ENCODE measurements at regions not wholly inside any gene's neighbourhood (a gene's known extent, or its start where the extent isn't known, plus 50 kb on each side); places are given as distances from the start of the nearest gene placed in this dataset.
A peak's percentile ranks its signal among the peaks of the same experiment; 100 is the strongest.

DNA sequence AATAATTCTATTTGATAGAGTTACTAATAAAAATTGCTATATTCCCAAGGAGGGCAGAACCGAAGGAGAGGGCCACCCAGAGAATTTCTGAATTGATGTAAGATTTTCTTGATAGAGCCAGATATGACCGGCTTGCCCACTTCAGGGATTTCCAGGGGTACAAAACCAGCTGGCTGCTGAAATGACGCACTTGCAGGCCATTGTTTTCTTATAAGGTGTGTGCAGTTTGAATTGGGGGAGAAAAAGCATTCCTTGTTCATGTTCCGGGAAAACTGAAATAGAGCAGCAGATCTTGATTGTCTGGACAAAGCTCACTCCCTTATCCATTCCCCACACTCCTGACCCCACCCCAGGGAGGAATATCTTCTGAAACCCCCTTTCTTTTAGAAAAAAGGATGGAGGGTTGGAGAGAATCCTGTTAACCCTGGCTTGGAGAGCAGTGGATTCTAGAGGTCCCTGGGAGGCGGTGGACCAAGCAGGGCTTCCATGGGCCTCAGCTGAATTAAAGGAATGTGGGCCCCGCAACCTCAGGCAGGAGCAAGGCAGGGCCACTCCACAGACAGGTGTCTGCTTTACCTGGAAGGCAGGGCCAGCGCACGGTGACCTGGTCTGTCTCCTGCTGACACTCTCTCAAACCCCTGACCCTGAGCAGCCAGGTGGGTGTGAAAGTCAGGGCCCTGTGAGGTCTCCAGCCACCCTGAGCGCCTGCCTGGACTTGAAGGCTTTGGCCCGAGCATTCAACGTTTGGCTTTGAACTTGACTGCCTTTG, 96.4 kb downstream of the TMEM170B start:
- DNase-seq (ENCODE audit: low read depth in 1 of 2, low spot score in 1 of 2): no peak

DNA sequence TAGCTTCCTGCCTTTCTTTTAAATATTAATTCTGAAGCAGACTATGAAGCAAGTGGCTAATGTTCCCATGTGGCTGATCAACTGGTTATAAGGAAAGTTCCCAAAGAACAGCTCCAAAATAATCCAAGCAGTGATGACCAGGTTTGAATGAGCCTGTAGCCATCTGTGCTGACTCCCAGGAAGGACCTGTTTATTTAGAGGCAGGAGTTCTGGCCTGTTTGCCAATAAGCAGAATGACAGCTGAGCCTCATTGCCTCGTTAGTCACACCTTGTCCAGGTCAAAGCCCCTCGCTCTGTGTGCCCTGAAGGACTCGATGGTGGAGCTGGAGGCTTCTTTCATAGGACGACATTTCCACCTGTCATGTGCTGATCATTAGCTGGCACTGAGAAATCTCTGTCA, 97.4 kb downstream of the TMEM170B start:
- no peak for DNase-seq (ENCODE audit: low read depth in 1 of 2, low spot score in 1 of 2)

DNA sequence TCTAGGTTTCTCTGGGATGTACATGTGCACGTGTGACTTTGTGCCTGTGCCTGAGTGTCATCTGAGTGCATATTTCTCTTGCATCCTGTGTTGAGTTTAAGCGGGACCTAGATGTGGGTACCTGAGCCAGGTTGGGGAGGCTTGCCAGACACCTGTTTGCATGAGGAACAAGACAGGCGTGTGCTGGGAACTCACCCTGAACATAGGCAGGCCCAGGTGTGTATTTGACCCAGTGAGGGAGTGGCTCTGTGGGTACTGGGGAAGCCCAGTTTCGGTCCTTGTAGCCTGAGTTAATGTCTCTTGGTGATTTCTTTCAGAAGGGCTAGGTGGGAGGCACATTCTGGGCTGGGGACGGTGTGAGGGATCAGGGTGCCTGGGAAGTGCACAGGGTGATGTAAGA, 98.6 kb downstream of the TMEM170B start:
- no peak for DNase-seq (ENCODE audit: low read depth in 1 of 2, low spot score in 1 of 2)

DNA sequence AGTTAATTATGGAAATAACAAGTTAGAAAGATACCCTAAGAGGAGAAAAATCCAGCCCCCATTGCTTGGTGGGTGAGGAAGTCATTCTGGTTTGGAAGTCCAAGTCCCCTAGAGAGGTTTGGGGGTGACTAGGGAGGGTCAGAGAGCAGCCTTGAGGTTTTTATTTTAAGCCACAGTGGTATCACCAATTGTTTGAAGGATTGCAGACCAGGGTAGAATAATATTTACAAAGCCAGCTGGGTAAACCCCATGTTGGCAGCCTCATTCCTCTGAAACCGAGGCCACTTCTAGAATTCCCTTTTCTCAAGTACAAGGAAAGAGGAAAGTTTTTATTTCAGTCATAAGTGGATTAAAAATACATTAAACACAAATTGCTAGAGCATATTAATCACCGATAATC, 99.7 kb downstream of the TMEM170B start:
- DNase-seq (ENCODE audit: low read depth in 1 of 2, low spot score in 1 of 2): no peak

DNA sequence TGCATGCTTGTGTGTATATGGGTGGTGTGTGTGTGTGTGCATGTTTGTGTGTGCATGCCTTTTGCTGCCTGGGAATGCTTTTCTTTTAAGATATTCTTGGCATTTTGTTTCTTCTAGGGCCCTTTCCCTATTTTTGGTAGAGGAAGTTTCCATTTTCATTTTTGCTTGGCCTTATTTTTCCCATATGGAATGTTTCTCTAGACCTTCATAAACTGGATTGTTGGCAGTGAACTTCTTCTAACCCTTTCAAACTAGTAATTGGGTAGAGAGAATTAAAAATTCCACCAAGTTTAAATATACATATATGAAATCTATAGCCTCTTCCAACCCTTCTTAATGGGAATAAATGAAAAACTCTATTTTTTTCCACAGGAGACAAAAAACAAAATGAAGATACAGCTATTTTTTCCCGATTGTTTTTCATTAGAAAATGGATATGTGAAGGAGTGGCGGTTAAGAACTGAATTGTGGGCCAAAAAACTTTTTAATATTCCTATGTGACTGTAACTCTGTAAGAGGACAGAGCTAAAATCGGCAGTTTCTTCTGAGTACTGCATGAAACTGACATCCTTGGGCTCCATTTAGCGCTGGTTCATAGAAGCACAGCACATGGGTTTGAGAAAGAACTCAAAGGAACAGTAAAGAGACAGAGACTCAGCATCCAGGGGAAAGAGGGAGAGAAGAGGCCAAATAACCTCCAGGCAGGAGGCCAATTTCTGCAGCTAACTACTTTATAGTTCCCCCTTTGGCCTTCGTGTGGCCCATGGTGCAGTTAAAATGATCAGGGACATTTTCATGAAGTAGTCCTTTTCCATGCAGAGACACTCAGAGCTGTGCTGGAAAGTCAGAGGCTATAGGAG, 102.1 kb downstream of the TMEM170B start:
- no peak for DNase-seq (ENCODE audit: low read depth in 1 of 2, low spot score in 1 of 2)

DNA sequence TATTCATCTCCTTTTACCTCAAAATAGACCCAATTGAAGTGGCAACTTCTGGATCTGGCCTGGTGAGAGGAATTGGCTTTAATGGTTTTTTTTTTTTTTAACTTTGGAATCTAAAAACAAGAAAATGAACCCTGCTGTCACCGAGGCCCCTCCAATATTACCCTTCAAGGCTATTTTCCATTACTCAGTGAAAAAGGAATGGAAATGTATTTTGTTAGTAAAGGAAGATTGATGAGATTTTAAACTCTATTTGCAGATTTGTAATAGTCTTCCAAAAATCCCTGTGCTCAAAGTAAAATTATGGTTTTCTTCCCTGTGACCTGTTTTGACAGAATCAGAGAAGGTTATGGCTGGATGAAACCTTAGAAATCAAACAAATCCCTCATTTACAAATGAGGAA, 102.9 kb downstream of the TMEM170B start:
- DNase-seq (ENCODE audit: low read depth in 1 of 2, low spot score in 1 of 2): no peak

DNA sequence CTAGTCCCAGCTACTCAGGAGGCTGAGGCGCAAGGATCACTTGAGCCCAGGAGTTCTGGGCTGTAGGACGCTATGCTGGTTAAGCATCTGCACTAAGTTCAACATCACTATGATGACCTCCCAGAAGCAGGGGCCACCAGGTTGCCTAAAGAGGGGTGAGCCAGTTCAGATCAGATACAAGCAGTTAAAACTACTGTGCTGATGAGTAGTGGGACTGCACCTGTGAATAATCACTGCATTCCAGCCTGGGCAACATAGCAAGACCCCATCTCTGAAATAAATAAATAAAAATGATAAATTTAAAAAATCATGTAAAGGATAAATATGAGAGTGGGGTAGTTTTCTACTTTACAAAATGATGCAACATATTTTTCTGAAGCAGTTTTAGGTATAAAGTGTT, 106.5 kb downstream of the TMEM170B start:
- no peak for DNase-seq (ENCODE audit: low read depth in 1 of 2, low spot score in 1 of 2)

DNA sequence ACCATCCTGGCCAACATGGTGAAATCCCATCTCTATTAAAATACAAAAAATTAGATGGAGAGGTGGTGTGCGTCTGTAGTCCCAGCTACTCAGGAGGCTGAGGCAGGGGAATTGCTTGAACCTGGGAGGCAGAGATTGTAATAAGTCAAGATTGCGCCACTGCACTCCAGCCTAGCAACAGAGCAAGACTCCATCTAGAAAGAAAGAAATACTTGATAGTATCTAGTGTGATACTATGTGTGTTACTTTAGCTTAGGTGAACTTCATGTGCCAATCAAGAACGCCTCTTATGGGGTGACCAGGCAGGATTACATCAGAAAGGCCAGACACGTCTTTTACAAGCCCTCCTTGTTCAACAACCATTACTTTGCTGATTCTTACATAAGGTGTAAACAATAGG, 107.1 kb downstream of the TMEM170B start:
- no peak for DNase-seq (ENCODE audit: low read depth in 1 of 2, low spot score in 1 of 2)

DNA sequence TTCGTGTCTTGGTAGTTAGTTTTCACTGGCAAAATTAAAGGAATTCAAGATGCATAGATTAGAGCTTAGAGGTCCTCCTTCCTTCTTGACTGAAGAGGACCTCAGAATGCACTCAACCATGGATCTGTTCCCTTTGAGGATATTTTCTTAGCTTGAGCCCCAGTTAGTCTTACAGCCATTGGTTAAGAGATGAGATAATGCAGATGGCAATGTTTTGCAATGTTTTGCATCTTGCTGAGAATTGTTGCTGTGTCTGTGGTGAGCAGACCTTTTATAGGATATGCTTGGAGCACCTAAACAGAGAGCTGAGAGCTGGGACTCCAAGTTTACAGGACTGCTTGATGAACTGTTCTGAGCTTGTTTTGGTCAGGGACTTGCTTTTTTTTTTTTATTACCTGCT, 107.5 kb downstream of the TMEM170B start:
- no peak for DNase-seq (ENCODE audit: low read depth in 1 of 2, low spot score in 1 of 2)

DNA sequence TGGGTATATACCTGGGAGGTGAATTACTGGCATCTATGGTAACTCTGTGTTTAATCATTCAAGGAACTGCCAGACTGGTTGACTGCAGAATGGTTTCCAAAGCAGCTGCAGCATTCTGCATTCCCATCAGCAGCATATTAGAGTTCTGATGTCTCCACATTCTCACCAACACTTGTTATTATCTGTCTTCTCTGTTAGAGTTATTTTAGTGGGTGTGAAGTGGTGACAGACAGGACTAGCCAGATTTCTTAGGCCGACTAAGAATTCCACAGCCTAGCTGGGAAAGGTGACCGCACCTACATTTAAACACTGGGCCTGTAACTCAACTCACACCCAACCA, 110.9 kb downstream of the TMEM170B start:
- DNase-seq (ENCODE audit: low read depth in 1 of 2, low spot score in 1 of 2): no peak

DNA sequence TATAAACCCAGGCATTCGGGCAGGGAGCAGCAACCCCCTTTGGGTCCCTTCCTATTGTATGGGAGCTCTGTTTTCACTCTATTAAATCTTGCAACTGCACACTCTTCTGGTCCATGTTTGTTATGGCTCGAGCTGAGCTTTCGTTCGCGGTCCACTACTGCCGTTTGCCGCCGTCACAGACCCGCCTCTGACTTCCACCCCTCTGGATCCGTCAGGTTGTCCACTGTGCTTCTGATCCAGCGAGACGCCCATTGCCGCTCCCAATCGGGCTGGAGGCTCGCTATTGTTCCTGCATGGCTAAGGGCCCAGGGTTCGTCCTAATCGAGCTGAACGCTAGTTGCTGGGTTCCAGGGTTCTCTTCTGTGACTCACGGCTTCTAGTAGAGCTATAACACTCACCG, 111.3 kb downstream of the TMEM170B start:
- no peak for DNase-seq (ENCODE audit: low read depth in 1 of 2, low spot score in 1 of 2)

DNA sequence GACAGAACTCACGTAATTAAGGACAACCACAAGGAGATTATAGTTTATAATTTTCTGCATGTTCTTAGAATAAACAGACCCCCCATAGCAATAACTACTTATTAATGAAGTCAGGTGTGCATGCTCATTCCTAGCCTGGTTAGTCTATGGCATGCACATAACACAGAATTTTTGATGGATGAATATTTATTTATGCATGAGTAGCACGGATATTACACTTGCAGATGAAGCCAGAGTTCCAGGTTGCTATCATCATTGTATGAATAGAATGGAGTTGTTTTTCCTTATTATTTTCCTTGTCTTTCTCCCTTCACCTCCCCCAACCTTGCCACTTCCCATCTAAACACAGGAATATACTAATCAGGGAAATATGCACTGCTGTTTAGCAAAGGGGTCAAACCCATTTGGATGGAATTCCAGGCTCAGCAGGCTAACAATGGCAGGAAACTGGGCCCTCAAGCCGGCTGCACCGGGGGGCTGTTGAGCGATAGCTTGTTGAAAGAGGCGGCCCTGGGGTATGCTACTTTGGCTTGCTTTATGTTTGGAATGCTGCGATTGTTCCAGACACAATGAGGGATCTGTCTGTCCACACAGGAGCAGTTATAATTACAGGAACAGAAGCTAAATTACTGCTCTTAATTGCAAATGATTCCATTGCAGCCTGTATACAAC, 112.6 kb downstream of the TMEM170B start:
- DNase-seq (ENCODE audit: low read depth in 1 of 2, low spot score in 1 of 2): no peak

DNA sequence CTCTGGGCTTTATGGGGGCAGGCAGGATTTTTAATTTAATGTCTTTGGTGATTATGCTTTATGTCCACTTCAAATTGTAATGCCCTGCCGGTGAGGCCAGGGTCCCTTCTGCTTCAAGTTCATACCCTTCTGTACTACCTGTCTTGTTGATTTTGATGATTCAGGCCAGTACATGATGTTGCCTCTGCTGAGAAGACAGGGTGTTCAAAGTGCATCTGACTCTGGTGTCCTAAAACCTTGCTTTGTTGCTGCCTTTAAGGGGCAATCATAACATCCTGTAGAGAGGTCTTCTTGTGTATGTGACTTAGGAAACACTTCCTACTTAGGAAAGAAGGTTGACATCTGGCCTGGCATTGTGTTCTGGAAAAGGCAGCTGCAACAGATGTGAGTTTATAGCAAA, 113.2 kb downstream of the TMEM170B start:
- DNase-seq (ENCODE audit: low read depth in 1 of 2, low spot score in 1 of 2): no peak

DNA sequence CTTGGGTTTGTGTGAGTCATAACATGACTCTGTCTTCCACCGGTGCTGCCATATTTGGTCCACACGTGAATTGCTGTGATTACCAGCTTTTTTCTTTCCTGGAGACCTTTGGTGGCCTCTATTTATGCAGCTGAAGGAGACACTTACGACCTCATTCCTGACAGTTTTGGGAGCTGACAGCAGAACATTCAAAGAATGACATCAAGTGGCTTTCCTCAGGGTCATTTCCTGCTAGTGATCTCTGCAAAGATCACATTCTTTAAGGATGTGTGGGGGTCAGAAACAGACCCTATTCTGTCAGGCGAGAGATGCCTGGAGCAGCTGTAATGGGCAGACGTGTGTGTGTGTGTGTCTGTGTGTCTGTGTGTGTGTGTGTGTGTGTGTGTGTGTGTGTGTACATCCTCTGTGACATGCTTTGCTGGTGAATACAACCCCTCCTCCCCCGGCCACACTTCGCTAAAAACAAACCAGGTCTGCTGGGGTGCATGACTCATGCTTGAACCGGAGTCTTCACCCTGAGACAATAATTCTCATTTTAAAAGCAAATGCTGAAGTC, 115.6 kb downstream of the TMEM170B start:
- peak in 1 of 2 donors; percentile 24 for DNase-seq (ENCODE audit: low read depth in 1 of 2, low spot score in 1 of 2)

DNA sequence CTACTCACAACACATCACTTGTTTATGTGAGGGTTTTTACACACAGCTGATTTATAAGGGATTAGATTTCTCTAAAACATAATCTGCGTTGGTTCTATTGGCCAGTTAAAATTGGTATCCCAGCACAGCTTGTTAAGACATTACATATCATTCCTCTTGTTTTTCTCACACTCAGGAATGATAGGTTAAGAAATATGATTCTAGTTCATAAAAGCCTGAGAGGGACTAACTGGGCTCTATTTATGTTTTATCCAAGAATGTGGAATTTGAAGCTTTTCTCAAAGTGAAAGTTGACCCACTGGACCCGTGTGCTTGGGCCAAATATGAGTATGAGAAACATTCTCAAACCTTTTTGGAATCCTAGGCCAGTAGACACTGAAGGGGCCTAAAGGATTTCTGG, 117.3 kb downstream of the TMEM170B start:
- no peak for DNase-seq (ENCODE audit: low read depth in 1 of 2, low spot score in 1 of 2)

DNA sequence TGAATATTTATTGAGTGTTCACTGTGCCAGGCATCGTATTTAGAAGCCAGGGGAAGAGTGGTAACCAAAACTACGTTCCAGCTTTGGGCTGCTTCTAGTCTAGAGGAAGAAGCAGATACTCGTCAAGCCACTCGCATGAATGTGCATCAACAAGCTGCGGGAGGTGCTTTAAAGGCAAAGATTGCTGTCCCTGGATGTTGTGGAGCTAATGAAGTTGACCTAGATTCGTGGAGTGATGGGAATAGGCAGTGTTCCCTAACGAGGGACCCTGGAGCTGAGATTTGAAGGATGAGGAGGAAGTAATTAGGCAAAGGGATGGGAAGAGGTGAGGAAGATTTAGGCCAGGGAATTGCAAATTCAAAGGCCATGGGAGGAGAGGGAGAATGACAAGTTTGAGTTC, 118.9 kb downstream of the TMEM170B start:
- DNase-seq (ENCODE audit: low read depth in 1 of 2, low spot score in 1 of 2): no peak

DNA sequence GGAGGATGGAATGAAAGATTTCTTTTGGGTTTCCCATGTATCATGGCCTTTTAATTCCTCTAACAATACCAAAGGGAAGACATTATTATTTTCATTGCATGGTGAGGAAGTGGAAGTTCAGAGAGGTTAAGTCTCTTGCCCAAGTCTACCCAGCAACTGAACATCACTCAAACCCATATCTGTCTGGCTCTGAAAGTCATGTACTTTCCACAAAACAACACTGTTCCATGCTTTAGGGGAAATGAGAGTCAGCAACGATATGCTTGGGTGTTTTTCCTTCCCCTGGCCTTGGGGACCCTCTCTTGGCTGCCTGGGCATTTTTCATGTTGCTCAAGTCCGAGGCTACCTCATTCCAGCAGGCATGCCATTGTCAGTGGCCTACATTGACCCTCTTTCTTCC, 118.8 kb downstream of the ADTRP start:
- DNase-seq (ENCODE audit: low read depth in 1 of 2, low spot score in 1 of 2): no peak

DNA sequence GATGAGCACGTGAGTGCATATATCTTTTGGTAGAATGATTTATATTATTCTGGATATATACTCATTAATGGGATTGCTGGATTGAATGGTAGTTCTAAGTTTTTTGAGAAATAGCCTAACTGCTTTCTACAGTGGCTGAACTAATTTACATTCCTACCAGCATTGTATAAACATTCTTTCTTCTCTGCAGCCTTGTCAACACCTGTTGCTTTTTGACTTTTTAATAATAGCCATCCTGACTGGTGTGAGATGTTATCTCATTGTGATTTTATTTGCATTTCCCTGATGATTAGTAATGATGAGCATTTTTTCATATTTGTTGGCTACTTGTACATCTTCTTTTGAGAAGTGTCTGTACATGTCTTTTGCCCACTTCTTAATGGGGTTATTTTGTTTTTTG, 116.3 kb downstream of the ADTRP start:
- DNase-seq (ENCODE audit: low read depth in 1 of 2, low spot score in 1 of 2): no peak

DNA sequence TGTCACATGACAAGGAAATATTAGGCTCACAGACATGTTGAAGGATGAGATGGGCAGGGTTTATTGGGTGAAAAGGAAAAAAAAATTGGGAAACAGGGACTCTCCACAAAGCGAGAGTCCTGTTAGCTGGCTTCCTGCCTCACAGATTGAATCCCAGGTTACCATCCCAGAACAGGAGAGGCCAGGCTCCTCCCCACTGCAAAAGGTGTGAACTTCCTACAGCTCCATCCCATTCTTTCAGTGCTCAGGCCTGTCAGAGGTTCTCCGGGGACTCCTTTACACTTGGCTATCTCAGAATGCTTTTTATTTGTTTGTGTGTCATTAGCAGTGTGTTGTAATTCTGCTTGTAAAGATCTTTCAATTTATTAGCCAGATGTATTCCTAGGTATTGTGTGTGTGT, 115.1 kb downstream of the ADTRP start:
- DNase-seq (ENCODE audit: low read depth in 1 of 2, low spot score in 1 of 2): no peak
